Ishikawa (cell line): ENCODE measurements at regions not wholly inside any gene's neighbourhood (a gene's known extent, or its start where the extent isn't known, plus 50 kb on each side); places are given as distances from the start of the nearest gene placed in this dataset.

Source experiments
- CEBPB ChIP-seq: IDR thresholded peaks from 2 replicates; pipeline ENCODE4 v1.6.1; 2012
- EP300 ChIP-seq: IDR thresholded peaks from 2 replicates; pipeline ENCODE4 v1.6.1; 2012; ENCODE audit warnings: borderline replicate concordance
- NFIC ChIP-seq: IDR thresholded peaks from 2 replicates; pipeline ENCODE4 v1.6.1; 2012
- RAD21 ChIP-seq: IDR thresholded peaks from 2 replicates; pipeline ENCODE4 v1.6.1; 2012; ENCODE audit warnings: low read depth
- REST ChIP-seq: IDR thresholded peaks from 2 replicates; pipeline ENCODE4 v1.6.1; 2012; ENCODE audit warnings: low read depth, mild to moderate bottlenecking
- TEAD4 ChIP-seq: IDR thresholded peaks from 2 replicates; pipeline ENCODE4 v1.6.1; 2012
- ZBTB7A ChIP-seq: IDR thresholded peaks from 2 replicates; pipeline ENCODE4 v1.6.1; 2012; ENCODE audit warnings: low read depth

DNA sequence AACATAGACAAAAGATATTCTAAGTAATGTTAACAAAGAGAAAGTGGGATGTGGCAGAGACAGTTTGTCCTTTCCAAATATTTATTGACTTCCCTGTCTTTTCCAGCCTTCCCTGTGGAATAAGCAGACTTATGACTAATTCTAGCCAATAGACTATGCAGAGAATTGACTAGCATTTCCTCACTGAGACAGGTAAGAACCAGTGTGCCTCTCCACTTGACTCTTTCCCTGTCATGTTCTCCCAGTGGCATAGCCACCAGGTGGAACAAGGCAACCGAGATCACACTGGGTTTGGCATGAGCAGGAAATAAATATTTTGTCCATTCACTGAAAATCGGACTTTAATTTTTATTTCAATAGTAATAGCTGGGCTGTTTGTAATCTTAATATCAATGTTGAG, 168.1 kb upstream of the CTAGE1 start:
- TF ChIP-seq REST (no peak), ZBTB7A (no peak), RAD21 (no peak), CEBPB (no peak), EP300 (no peak), TEAD4 (no peak), NFIC (no peak)
